PC-9 (cell line): ENCODE measurements at regions not wholly inside any gene's neighbourhood (a gene's known extent, or its start where the extent isn't known, plus 50 kb on each side); places are given as distances from the start of the nearest gene placed in this dataset.

ENCODE experiments used
- CTCF ChIP-seq: fragments of 200-600 bp; sonication (generic); conservative IDR thresholded peaks from 2 replicates; pipeline ENCODE4 v1.6.1; 2017; ENCODE audit warnings: mixed run types, antibody characterized with exemption, mild to moderate bottlenecking, moderate library complexity
- EZH2 ChIP-seq: fragments of 200-600 bp; sonication (generic); IDR thresholded peaks from 2 replicates; pipeline ENCODE4 v1.8.0; 2017; ENCODE audit warnings: antibody characterized with exemption, low read depth

- TF ChIP-seq CTCF, result no peak
- no peak for TF ChIP-seq EZH2
These were observed 148.0 kb downstream of the NUDT12 start for GRCh38 chr5:103414604-103415003.
